Right atrium auricular region (tissue), 2 donors: ENCODE measurements at regions not wholly inside any gene's neighbourhood (a gene's known extent, or its start where the extent isn't known, plus 50 kb on each side); places are given as distances from the start of the nearest gene placed in this dataset.

Experiments
- DNase-seq: peaks from one replicate; pipeline ENCODE4 v3.0.0-alpha.2; 2019; ENCODE audit warnings: low spot score
- H3K27ac ChIP-seq, 2 donors: fragments of 200-600 bp; sonication (generic); 1 replicate in 1 of 2; 2 replicates in 1 of 2; pipeline ENCODE4 v1.5.1; 2016 to 2019
- H3K27me3 ChIP-seq, 2 donors: fragments of 200-600 bp; sonication (generic); one replicate each; pipeline versions ENCODE4 v1.5.1 to v1.6.0; 2017 to 2019
- H3K36me3 ChIP-seq: fragments of 200-600 bp; sonication (generic); one replicate; pipeline ENCODE4 v1.5.1; 2016
- H3K4me1 ChIP-seq, 2 donors: fragments of 200-600 bp; sonication (generic); one replicate each; pipeline versions ENCODE4 v1.5.1 to v1.6.0; 2017 to 2019
- H3K4me3 ChIP-seq, 2 donors: fragments of 200-600 bp; sonication (generic); 1 replicate in 1 of 2; 2 replicates in 1 of 2; pipeline ENCODE4 v1.5.1; 2017 to 2019; ENCODE audit warnings: mild to moderate bottlenecking in 1 of 2, moderate library complexity in 1 of 2
- H3K9me3 ChIP-seq, 2 donors: fragments of 200-600 bp; sonication (generic); one replicate each; pipeline ENCODE4 v1.5.1; 2019
- TF ChIP-seq, protein P1 (sequence below), 2 donors: fragments of 200-600 bp; sonication (generic); IDR thresholded peaks; one replicate each; pipeline ENCODE4 v1.5.1; 2019; ENCODE audit warnings: antibody characterized with exemption in 2 of 2

DNA sequence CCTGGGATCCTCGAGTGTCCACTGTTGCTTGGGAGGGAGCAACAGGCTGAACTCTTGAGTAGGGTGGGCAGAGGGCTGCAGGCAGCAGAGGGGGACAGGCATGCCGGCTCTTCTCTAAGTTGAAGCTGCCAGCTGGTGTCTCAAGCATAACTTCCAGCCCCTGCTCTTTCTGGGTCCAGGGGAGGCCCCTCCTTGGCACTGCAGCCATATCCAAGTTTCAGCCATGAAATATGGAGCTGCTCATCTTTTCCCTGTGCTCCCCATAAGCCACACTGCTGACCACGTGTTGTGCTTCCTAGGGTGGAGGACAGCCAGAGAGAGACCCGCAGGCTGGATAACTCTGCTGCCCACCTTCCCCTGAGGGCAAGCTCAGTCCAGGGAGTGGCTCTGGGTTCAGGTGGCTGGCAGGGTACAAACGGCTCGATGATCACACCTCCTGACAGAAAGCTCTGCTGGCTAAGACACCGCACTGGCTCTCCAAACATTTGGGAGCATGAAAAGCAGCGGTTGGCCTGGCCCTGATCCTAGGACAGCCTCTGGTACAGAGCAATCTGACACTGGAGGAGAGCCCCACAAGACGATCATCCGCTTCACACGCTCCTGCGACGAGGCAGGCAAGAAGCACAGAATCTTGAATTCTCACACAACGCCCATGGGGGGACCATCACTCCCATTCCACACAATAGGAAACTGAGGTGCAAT lies 79.6 kb downstream of the PITPNM2 start:
- Histone ChIP-seq H3K36me3 (no peaks in the 10 kb centered on the region), H3K9me3 (no peaks in the 10 kb centered on the region), H3K27ac (peak overlapping the region; percentile 86 to 88), H3K27me3 (no peaks in the 10 kb centered on the region), H3K4me3 (no peak overlapping the region), H3K4me1 (peaks cover 0 to 78% of the 10 kb centered on the region in 2 donors)
- TF ChIP-seq, protein P1, sequence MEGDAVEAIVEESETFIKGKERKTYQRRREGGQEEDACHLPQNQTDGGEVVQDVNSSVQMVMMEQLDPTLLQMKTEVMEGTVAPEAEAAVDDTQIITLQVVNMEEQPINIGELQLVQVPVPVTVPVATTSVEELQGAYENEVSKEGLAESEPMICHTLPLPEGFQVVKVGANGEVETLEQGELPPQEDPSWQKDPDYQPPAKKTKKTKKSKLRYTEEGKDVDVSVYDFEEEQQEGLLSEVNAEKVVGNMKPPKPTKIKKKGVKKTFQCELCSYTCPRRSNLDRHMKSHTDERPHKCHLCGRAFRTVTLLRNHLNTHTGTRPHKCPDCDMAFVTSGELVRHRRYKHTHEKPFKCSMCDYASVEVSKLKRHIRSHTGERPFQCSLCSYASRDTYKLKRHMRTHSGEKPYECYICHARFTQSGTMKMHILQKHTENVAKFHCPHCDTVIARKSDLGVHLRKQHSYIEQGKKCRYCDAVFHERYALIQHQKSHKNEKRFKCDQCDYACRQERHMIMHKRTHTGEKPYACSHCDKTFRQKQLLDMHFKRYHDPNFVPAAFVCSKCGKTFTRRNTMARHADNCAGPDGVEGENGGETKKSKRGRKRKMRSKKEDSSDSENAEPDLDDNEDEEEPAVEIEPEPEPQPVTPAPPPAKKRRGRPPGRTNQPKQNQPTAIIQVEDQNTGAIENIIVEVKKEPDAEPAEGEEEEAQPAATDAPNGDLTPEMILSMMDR (IDR thresholded peaks at IDR 0.05): no peak
- peak; percentile 76 for DNase-seq

DNA sequence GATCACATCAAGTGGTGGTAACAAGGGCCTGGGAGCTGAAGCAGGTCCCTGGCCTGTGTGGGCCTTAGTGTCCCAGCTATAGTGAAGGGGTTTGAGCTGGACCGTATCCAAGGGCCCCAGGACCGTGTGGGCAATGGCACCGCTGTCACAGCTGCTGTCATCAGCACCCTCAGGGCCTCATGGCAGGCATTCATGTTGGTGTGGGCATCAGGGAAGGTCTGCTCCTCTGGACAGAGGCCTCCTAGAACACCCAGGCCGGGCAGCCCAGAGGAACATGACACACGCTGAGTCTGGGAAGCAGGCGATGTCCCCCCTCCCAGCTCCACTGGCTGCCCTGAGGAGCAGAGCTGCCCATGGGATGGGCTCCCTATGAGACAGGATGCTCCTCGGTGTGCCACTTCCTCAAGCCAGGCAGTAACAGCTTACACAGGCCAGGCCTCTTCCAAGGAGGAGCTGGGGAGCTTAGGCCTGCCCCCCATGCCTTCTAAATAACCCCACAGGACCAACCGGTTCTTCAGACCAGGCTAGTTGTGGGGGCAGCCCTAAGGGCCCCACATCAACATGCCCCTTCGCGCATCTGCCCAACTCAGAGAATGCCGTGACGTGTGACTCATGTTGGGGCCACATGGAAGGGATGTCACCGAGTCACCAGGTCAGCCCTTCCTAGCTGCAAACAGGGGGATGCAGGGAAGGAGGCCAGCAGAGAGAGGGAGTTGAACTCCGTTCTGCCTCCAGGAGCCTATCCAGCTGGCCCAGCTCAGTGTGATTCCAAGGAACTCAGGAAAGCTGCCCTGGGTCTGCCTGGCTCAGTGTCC lies 80.4 kb downstream of the PITPNM2 start:
- Histone ChIP-seq H3K4me1 (peaks cover 0 to 78% of the 10 kb centered on the region in 2 donors), H3K4me3 (no peak overlapping the region), H3K9me3 (no peaks in the 10 kb centered on the region), H3K36me3 (no peaks in the 10 kb centered on the region), H3K27me3 (no peaks in the 10 kb centered on the region), H3K27ac (peak overlapping the region; percentile 86 to 88)
- no peak for DNase-seq
- TF ChIP-seq, protein P1 (IDR thresholded peaks at IDR 0.05): no peak

DNA sequence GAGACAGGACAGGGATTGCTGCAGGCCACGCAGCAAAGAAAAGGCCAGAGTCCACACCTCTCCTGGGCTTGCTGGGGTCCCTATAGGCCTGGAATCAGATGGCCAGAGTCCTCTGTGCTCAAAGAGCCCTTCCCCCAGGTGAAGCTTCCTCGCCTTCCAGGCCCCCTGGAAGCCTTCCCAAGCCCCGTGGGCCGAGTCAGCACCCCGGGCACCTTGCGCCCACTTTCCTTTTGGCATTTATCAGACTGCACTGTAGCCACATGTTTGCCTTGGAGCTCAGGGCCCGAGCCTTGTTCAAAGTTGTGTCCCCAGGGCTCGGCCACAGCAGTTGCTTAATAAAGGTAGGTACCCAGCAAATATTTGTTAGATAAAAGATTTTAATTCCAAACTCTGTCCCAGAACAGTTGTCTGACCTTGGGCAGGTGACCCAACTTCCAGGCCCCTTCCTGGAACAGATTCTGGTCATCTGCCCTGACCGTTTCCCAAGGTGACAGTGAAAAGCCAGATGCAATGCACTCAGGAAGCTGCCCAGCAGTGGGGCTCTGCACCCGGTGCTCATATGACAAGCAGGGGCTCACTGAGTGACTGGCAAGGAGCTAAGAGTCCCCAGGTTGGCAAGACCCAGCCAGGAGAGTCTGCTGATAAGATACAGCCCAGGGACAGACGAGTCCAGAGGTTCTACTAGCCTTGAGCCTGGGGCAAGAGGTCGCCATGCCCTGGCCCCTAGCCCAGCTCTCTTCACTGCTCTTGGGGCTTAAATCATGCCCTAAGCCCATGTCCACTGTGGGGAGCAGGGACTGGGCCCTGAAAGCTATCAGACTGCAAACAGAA lies 81.2 kb downstream of the PITPNM2 start:
- DNase-seq: no peak
- peak overlapping the region; percentile 86 to 88 for H3K27ac ChIP-seq
- no peak overlapping the region for H3K4me3 ChIP-seq
- TF ChIP-seq, protein P1 (IDR thresholded peaks at IDR 0.05): no peak
- no peaks in the 10 kb centered on the region for H3K27me3 ChIP-seq
- peaks cover 0 to 78% of the 10 kb centered on the region in 2 donors for H3K4me1 ChIP-seq
- H3K9me3 ChIP-seq: no peaks in the 10 kb centered on the region
- H3K36me3 ChIP-seq: no peaks in the 10 kb centered on the region

DNA sequence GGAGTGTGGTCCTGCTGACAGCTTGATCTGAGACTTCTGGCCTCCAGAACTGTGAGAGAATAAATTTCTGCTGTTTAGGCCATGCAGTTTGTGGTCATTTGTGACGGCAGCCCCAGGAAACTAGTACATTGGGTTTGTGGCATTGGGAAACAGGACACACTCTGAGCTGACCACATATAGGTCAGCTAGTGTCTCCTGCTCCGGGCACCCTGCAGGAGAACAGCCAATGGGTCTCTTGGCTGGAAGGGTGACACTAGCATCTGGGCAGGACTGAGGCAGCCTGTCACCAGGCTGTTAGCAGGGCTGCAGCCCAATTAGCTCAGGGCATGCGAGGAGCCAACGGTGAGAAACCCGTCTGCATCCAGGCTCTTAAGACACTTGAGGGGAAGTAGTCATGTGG lies 83.2 kb downstream of the PITPNM2 start:
- no peak for DNase-seq
- Histone ChIP-seq H3K27me3 (no peaks in the 10 kb centered on the region), H3K4me1 (peaks cover 0 to 83% of the 10 kb centered on the region in 2 donors), H3K36me3 (no peaks in the 10 kb centered on the region), H3K4me3 (no peak overlapping the region), H3K27ac (peak overlapping the region; percentile 86 to 94), H3K9me3 (no peaks in the 10 kb centered on the region)
- TF ChIP-seq, protein P1 (IDR thresholded peaks at IDR 0.05): no peak

DNA sequence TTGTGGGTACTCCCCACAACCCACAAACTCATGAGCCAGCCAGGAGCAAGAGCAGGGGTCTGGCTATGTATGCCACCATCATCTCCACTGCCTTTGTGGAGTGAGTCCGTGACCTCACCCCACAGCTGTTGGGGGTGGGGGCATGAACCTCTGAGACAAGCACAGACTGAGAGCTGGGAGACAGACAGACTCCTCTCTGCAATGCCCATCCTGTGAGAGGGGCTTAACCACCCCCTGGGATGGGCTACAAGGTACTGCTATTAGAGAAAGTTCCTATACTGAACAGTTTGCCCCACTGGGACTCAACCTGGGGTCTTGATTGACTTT lies 84.5 kb downstream of the PITPNM2 start:
- H3K27ac ChIP-seq: peak overlapping the region; percentile 86 to 94

More for the DNA sequence above, 84.5 kb downstream of the PITPNM2 start:
- Histone ChIP-seq H3K4me3 (no peak overlapping the region), H3K9me3 (no peaks in the 10 kb centered on the region), H3K36me3 (no peaks in the 10 kb centered on the region), H3K4me1 (peaks cover 0 to 83% of the 10 kb centered on the region in 2 donors), H3K27me3 (no peaks in the 10 kb centered on the region)
- DNase-seq: no peak
- TF ChIP-seq, protein P1 (IDR thresholded peaks at IDR 0.05): no peak
